Panc1 (cell line): ENCODE measurements at regions not wholly inside any gene's neighbourhood (a gene's known extent, or its start where the extent isn't known, plus 50 kb on each side); places are given as distances from the start of the nearest gene placed in this dataset.

ENCODE experiments used
- ATAC-seq: fragments of 200-7000 bp; cut with Tn5 transposase; 2 replicates; pipeline ENCODE4 v1.9.1; 2020; ENCODE audit warnings: mild to moderate bottlenecking, moderate library complexity
- BruUV-seq: library from RNA; stranded (reverse); fragments of 400-500 nt; replicated peaks from 2 replicates; lab custom pipeline; 2021; lab: Mats Ljungman, UMichigan
- CTCF ChIA-PET: fragments of 300-600 bp; sonication (Branson Sonifier 250); formaldehyde crosslinking; loops from one replicate; lab custom pipeline; 2022; ENCODE audit warnings: antibody characterized with exemption; lab: Charles Lee
- POLR2A ChIA-PET: fragments of 300-600 bp; sonication (Branson Sonifier 250); formaldehyde crosslinking; loops from one replicate; lab custom pipeline; 2022; ENCODE audit warnings: antibody characterized with exemption; lab: Charles Lee
- DNase-seq: peaks from one replicate; pipeline ENCODE4 v3.0.0-alpha.2; 2010; ENCODE audit warnings: low read depth, low spot score
- H3K27ac ChIP-seq: 2 replicates; pipeline ENCODE4 v1.5.1; 2011; ENCODE audit warnings: mild to moderate bottlenecking, low read length, inconsistent platforms
- H3K27me3 ChIP-seq: fragments of 200-500 bp; sonication (Bioruptor generic); 2 replicates; pipeline ENCODE4 v1.6.0; 2014; ENCODE audit warnings: low read length, inconsistent platforms; ENCODE audit not compliant: control insufficient read depth, insufficient read depth
- H3K36me3 ChIP-seq: fragments of 200-500 bp; sonication (Bioruptor generic); 2 replicates; pipeline ENCODE4 v1.5.1; 2014; ENCODE audit warnings: inconsistent platforms, mild to moderate bottlenecking, low read length, moderate library complexity; ENCODE audit not compliant: control insufficient read depth, insufficient read depth
- H3K4me1 ChIP-seq: 2 replicates; pipeline ENCODE4 v1.5.1; 2011; ENCODE audit warnings: inconsistent platforms, mild to moderate bottlenecking, low read length, moderate library complexity; ENCODE audit not compliant: control insufficient read depth, insufficient read depth
- H3K4me3 ChIP-seq, 2 experiments: 2 replicates each; pipeline ENCODE4 v1.5.1; 2011 to 2012; ENCODE audit warnings: low read depth in 2 of 2, low read length in 2 of 2, mild to moderate bottlenecking in 2 of 2, inconsistent platforms in 1 of 2, moderate library complexity in 1 of 2
- H3K9me3 ChIP-seq: fragments of 200-500 bp; sonication (Bioruptor generic); 2 replicates; pipeline ENCODE4 v1.5.1; 2014; ENCODE audit warnings: low read depth, mild to moderate bottlenecking, inconsistent platforms, low read length, moderate library complexity; ENCODE audit not compliant: control insufficient read depth, insufficient read depth
- CTCF ChIP-seq: fragments of 450-650 bp; IDR thresholded peaks from 2 replicates; pipeline ENCODE4 v1.5.1; 2017; ENCODE audit warnings: mild to moderate bottlenecking
- POLR2AphosphoS5 ChIP-seq: IDR thresholded peaks from 2 replicates; pipeline ENCODE4 v1.6.1; 2012; ENCODE audit warnings: mild to moderate bottlenecking, low read depth, low read length, moderate library complexity
- REST ChIP-seq, 2 experiments: IDR thresholded peaks; 2 replicates each; pipeline ENCODE4 v1.6.1; 2011 to 2012; ENCODE audit warnings: low read depth in 2 of 2, control low read depth in 1 of 2, low read length in 1 of 2, mild to moderate bottlenecking in 1 of 2, moderate library complexity in 1 of 2; ENCODE audit not compliant: insufficient read depth in 1 of 2
- SIN3A ChIP-seq: IDR thresholded peaks from 2 replicates; pipeline ENCODE4 v1.6.1; 2012; ENCODE audit warnings: low read depth, mild to moderate bottlenecking, low read length, moderate library complexity, borderline replicate concordance; ENCODE audit not compliant: insufficient read depth
- TCF7L2 ChIP-seq: IDR thresholded peaks from 2 replicates; pipeline ENCODE4 v1.6.1; 2011; ENCODE audit warnings: mild to moderate bottlenecking, low read depth, low read length, inconsistent platforms
- in situ Hi-C: cut with HindIII; loops from 2 replicates; pipeline ENCODE4 v1.10.0; 2016; ENCODE audit warnings: low sequenced_read_pairs, low pct_unique_long_range_greater_than_20kb
- intact Hi-C: fragments of 100-400 bp; cut with micrococcal nuclease; formaldehyde crosslinking; loops from one replicate; pipeline ENCODE4 v1.10.0; 2022; ENCODE audit not compliant: unreplicated experiment

GRCh38 chr19:32053861-32054260, 291.5 kb upstream of the ZNF507 start:
- POLR2A ChIA-PET: interaction anchor here (0.5 to 0.7 kb wide), 2 partner anchors 9 to 28 kb away, joined by 3 to 7 read pairs; no protein-coding TSS in a partner anchor
- DNase-seq (no peak), ATAC-seq (no peak)
- Histone ChIP-seq H3K27me3 (peaks cover 14% of the 10 kb centered on the region), H3K27ac (no peak overlapping the region), H3K36me3 (no peaks in the 10 kb centered on the region), H3K4me3 (no peak overlapping the region), H3K9me3 (no peaks in the 10 kb centered on the region), H3K4me1 (no peaks in the 10 kb centered on the region)
- BruUV-seq: no TSS peak
- TF ChIP-seq SIN3A (no peak), CTCF (no peak), POLR2AphosphoS5 (no peak), REST (IDR thresholded peaks at IDR 0.05; ENCODE audit: insufficient read depth in 1 of 2, low read depth in 2 of 2, low read length in 1 of 2) (no peak), TCF7L2 (no peak)
- in situ Hi-C loops (no loop called here), intact Hi-C loops (no loop called here)
- CTCF ChIA-PET: no interaction called here

- ChIA-PET CTCF (interaction anchor here (0.8 kb wide), 1 partner anchor 1992 kb away, joined by 3 read pairs; no protein-coding TSS in a partner anchor), POLR2A (no interaction called here)
- H3K27me3 ChIP-seq: peaks cover 13% of the 10 kb centered on the region
- in situ Hi-C loops (no loop called here), intact Hi-C loops (no loop called here)
- no peak for DNase-seq
- TF ChIP-seq TCF7L2 (no peak), POLR2AphosphoS5 (no peak)
- no peaks in the 10 kb centered on the region for H3K4me1 ChIP-seq
- no peaks in the 10 kb centered on the region for H3K9me3 ChIP-seq
- no peaks in the 10 kb centered on the region for H3K36me3 ChIP-seq
- no peak overlapping the region for H3K27ac ChIP-seq
- no TSS peak for BruUV-seq
- H3K4me3 ChIP-seq: no peak overlapping the region
- no peak for ATAC-seq
These were observed 287.3 kb upstream of the ZNF507 start for GRCh38 chr19:32058131-32058530.

- in situ Hi-C loops: no loop called here
- Histone ChIP-seq H3K27me3 (peaks cover 19% of the 10 kb centered on the region), H3K36me3 (no peaks in the 10 kb centered on the region), H3K9me3 (no peaks in the 10 kb centered on the region), H3K4me1 (no peaks in the 10 kb centered on the region), H3K27ac (no peak overlapping the region), H3K4me3 (no peak overlapping the region)
- no peak for ATAC-seq
- ChIA-PET CTCF (interaction anchor here (0.7 kb wide), 1 partner anchor 1276 kb away, joined by 7 read pairs; no protein-coding TSS in a partner anchor), POLR2A (interaction anchor here (0.7 kb wide), 1 partner anchor 45 kb away, joined by 9 read pairs; no protein-coding TSS in a partner anchor)
- intact Hi-C loops: no loop called here
- no peak for DNase-seq
- BruUV-seq: no TSS peak
- TF ChIP-seq POLR2AphosphoS5: no peak
- no peak for TF ChIP-seq REST (IDR thresholded peaks at IDR 0.05; ENCODE audit: insufficient read depth in 1 of 2, low read depth in 2 of 2, low read length in 1 of 2)
- TF ChIP-seq SIN3A: no peak
- no peak for TF ChIP-seq CTCF
- no peak for TF ChIP-seq TCF7L2
These were observed 284.1 kb upstream of the ZNF507 start for GRCh38 chr19:32061315-32061714.
